ENCODE measurements at regions not wholly inside any gene's neighbourhood (a gene's known extent, or its start where the extent isn't known, plus 50 kb on each side); places are given as distances from the start of the nearest gene placed in this dataset.

GRCh38 chr6:12383448-12383847, 93.3 kb downstream of the EDN1 start:
- DNase-seq (ENCODE audit: low spot score), result no peak

GRCh38 chr6:12384357-12384912, 94.3 kb downstream of the EDN1 start:
- DNase-seq (ENCODE audit: low spot score), result no peak

- no peak for DNase-seq (ENCODE audit: low spot score)
Measured at GRCh38 chr6:12385316-12385715, 95.2 kb downstream of the EDN1 start.

GRCh38 chr6:12386816-12387215, 96.7 kb downstream of the EDN1 start:
- no peak for DNase-seq (ENCODE audit: low spot score)

GRCh38 chr6:12391472-12391871, 101.3 kb downstream of the EDN1 start:
- no peak for DNase-seq (ENCODE audit: low spot score)

GRCh38 chr6:12392490-12392889, 102.3 kb downstream of the EDN1 start:
- DNase-seq (ENCODE audit: low spot score), result no peak

- DNase-seq (ENCODE audit: low spot score), result no peak
Measured at GRCh38 chr6:12393100-12393499, 102.9 kb downstream of the EDN1 start.

- DNase-seq (ENCODE audit: low spot score), result no peak
Measured at GRCh38 chr6:12394170-12394569, 104.0 kb downstream of the EDN1 start.

- DNase-seq (ENCODE audit: low spot score), result no peak
Measured at GRCh38 chr6:12395898-12396297, 105.7 kb downstream of the EDN1 start.

GRCh38 chr6:12401200-12401599, 111.0 kb downstream of the EDN1 start:
- DNase-seq (ENCODE audit: low spot score), result no peak

- no peak for DNase-seq (ENCODE audit: low spot score)
Measured at GRCh38 chr6:12403201-12403826, 113.2 kb downstream of the EDN1 start.

GRCh38 chr6:12403947-12404647, 113.9 kb downstream of the EDN1 start:
- DNase-seq (ENCODE audit: low spot score), result no peak

- no peak for DNase-seq (ENCODE audit: low spot score)
Measured at GRCh38 chr6:12404651-12405050, 114.5 kb downstream of the EDN1 start.

GRCh38 chr6:12408752-12409151, 118.6 kb downstream of the EDN1 start:
- no peak for DNase-seq (ENCODE audit: low spot score)

GRCh38 chr6:12410946-12411345, 120.8 kb downstream of the EDN1 start:
- no peak for DNase-seq (ENCODE audit: low spot score)

- DNase-seq (ENCODE audit: low spot score), result no peak
Measured at GRCh38 chr6:12414096-12414675, 124.0 kb downstream of the EDN1 start.

GRCh38 chr6:12415980-12416598, 125.9 kb downstream of the EDN1 start:
- no peak for DNase-seq (ENCODE audit: low spot score)

- DNase-seq (ENCODE audit: low spot score), result no peak
Measured at GRCh38 chr6:12417191-12417590, 127.0 kb downstream of the EDN1 start.

- DNase-seq (ENCODE audit: low spot score), result no peak
Measured at GRCh38 chr6:12418946-12419345, 128.8 kb downstream of the EDN1 start.

GRCh38 chr6:12419631-12420272, 129.6 kb downstream of the EDN1 start:
- no peak for DNase-seq (ENCODE audit: low spot score)

GRCh38 chr6:12420626-12421025, 130.5 kb downstream of the EDN1 start:
- no peak for DNase-seq (ENCODE audit: low spot score)

- DNase-seq (ENCODE audit: low spot score), result no peak
Measured at GRCh38 chr6:12421596-12421995, 131.4 kb downstream of the EDN1 start.
